ENCODE measurements at regions not wholly inside any gene's neighbourhood (a gene's known extent, or its start where the extent isn't known, plus 50 kb on each side); places are given as distances from the start of the nearest gene placed in this dataset.
A peak's percentile ranks its signal among the peaks of the same experiment; 100 is the strongest.

- peaks cover 9% of the 10 kb centered on the region for H3K4me1 Mint-ChIP-seq
- 87 to 90% methylated on average over 7 to 12 of the region's 12 CpGs for WGBS, 2 experiments (ENCODE audit: insufficient coverage in 1 of 2, insufficient read length in 1 of 2)
- H3K9me3 Mint-ChIP-seq: no peaks in the 10 kb centered on the region
- peak; percentile 26 for DNase-seq
- Histone ChIP-seq H3K36me3 (ENCODE audit: control insufficient read depth, insufficient read depth, low read length) (no peaks in the 10 kb centered on the region), H3K4me3 (ENCODE audit: low read length) (no peak overlapping the region), H3K27ac (ENCODE audit: low read depth, low read length) (no peak overlapping the region), H3K4me1 (ENCODE audit: control insufficient read depth, insufficient read depth, low read length) (no peaks in the 10 kb centered on the region), H3K27me3 (ENCODE audit: control insufficient read depth, insufficient read depth, low read length, poor library complexity, severe bottlenecking) (no peaks in the 10 kb centered on the region), H3K9ac (ENCODE audit: extremely low read depth, low read length, poor library complexity, severe bottlenecking) (no peak overlapping the region), H3K9me3 (ENCODE audit: control insufficient read depth, low read length) (no peaks in the 10 kb centered on the region)
- no peaks in the 10 kb centered on the region for H3K36me3 Mint-ChIP-seq (ENCODE audit: low read depth)
- no peak overlapping the region for H3K27ac Mint-ChIP-seq
- no peak for TF ChIP-seq CTCF (conservative IDR thresholded peaks at IDR 0.05)
- no peak overlapping the region for H3K4me3 Mint-ChIP-seq
- H3K27me3 Mint-ChIP-seq (ENCODE audit: insufficient read depth): peaks cover 14% of the 10 kb centered on the region
Observed at GRCh38 chr11:70028147-70028855, 49.8 kb upstream of the ANO1 start.

Measured in endodermal cell (in vitro differentiated cells).